Activated gamma-delta T cell (primary cell): ENCODE measurements at regions not wholly inside any gene's neighbourhood (a gene's known extent, or its start where the extent isn't known, plus 50 kb on each side); places are given as distances from the start of the nearest gene placed in this dataset.
"Not testable (repeated sequence)": the region's sequence is repeated elsewhere in the genome, so short reads cannot be mapped to it uniquely, and the experiment has no call there.

Experiments
- DNase-seq: peaks from one replicate; lab custom pipeline; 2025; lab: John Stamatoyannopoulos, UW

DNA sequence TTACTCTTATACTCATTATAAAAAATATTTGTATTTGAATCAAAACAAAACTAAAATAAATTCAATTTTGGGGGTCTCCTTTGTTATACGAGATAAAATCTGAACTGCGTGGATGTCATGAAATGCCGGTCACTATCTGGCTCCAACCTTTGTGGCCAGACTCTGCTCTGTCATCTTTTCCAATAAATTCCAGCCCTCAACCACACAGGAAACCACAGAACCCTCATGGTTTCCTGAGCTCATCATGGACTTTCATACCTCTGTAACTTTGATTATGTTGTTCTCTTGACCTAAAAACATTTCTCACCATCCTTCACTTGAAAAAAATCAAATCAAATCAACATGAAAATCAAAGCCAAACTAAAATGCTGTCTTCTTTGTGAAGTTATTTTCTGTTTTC is 724.7 kb downstream of the METTL4 start:
- no peak for DNase-seq

DNA sequence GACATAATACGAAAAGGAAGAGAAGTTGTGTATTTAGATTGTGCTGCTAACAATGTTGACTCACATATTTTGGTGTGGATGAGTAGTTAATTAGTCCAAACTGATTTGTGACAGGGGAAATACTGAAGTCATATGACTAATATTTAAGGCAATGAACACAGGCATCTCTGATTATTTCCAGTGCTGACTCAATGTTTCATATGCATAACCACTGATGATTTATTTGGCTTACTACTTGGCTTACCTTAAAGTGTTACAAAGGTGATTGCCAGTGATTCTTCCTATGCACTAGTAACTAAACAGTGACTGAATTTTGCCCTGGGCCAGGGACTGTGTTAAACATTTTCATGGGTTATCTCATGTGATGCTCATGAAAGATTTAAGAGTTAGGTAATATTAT is 722.6 kb downstream of the METTL4 start:
- DNase-seq: no peak

GRCh38 chr18:1849386-1849785 is 721.9 kb downstream of the METTL4 start:
- no peak for DNase-seq

- DNase-seq: not testable (repeated sequence)
Observed at GRCh38 chr18:1857281-1857680, 714.0 kb downstream of the METTL4 start.

DNA sequence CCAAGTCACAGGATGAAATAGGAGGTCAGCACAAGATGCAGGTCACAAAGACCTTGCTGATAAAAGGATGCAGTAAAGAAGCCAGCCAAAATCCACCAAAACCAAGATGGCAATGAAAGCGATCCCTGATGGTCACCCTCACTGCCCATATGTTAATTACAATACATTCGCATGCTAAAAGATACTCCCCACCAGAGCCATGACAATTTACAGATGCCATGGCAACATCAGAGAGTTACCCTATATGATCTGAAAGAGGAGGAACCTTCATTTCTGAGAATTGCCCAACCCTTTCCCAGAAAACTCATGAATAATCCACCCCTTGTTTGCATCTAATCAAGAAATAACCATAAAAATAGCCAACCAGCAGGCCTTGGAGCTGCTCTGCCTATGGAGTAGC is 709.8 kb downstream of the METTL4 start:
- DNase-seq: no peak

GRCh38 chr18:1865869-1866268 is 705.4 kb downstream of the METTL4 start:
- DNase-seq: no peak

DNA sequence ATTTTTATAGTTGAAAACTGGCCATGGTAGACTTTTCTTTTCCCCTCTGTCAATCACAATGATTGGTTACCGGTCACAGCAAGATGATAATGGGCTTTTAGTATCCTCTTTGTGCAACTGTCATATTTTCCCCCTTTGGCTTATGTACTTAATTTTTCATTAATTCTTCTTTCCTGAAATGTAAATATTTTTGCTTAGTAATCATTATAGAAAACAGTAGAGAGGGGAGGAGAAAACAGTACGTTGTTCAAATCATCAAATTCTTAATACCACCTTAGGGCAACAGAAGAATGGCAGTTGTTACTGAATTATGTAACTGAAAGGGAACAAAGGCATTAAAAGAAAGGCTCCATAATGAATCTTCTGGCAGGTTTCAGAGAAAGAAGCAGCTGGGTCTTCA is 699.0 kb downstream of the METTL4 start:
- DNase-seq: no peak

- DNase-seq: no peak
Observed at GRCh38 chr18:1875219-1875618, 696.1 kb downstream of the METTL4 start.

DNA sequence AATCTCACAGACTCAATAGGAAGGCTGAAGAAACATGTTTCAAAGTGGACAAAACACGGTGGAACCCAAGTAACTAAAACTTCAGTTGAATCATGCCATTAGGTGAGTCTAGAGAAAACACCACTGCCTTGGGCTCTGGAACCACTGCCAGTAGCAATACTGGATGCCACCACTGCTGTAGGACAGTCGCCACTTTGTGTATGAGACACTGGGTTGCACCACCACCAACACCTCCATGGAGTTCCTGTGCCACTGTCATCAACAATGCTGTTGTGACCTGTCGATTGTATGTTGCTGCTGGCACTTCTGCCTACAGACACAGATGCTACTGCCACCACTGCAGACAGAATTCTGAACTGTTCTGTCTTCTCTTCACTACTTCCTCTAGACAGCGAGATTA is 686.7 kb downstream of the METTL4 start:
- no peak for DNase-seq

- no peak for DNase-seq
Observed at GRCh38 chr18:1891641-1892040, 679.7 kb downstream of the METTL4 start.

DNA sequence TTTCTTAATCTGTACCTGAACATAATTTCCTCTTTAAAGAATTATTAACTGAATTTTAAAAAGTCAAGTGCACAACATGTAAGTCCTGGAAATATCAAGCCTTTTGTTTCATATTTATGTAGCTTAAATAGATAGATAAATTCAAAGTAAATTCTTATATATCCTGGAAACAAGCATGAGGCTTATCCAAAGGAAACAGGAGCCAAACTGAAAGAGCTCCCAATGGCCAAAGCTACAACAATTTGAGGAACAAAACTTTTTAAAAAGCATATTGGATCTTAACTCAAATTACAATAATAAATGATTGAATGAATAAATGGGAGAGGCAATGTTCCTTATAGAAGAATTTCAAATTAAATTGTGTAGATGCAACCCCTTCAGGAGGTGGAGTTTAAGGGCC is 679.1 kb downstream of the METTL4 start:
- DNase-seq: no peak

DNA sequence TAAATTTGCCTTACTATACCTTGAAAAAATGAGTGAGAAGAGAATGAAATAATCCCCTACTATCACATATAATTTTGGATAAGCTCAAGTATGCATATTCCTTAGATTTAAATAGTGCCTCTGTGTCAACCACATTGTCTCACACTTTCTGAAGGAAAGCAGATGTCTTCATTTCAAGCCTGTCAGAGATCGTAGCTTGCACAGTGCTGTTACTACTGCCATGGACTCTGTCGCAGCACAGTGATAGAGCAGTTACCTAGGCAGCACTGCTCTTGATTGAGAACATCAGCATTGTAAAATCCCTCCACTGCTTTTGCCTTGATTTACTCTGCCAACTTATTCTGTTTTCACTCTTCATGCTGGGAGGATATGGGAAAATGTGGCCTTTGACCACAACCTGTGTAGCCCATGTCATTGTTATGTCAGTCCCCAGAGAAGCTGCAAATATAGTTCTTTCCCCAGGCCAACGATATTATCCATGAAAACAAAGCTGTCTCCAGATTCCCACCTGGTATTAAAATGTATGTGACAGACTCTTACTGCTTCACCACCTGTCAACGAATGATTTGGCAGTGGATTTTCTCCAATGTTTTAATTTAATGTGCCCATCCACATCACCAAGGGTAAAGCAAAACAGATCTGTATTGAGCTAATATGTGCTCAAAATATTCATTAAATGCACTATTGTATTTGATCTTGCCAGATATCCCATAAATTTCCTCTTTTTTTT is 675.7 kb downstream of the METTL4 start:
- no peak for DNase-seq

DNA sequence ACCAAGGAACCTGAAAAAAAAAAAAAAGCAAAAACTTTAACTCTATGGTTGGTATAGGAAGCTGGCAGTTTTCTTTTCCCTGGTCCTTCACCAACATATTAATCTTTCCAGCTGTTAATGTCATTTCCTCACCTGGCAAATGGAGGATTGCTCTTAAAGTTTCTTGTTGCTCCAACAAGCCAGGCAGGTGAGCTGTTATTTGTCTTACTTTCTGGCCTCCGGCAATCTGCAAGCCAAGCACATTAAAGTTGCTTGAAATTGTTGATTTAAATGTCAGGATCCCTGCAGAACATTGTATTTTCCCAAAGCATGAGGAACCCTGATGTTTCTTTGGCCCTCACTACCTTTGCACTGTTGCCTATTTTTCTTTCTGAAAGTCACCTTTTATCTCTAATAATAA is 664.9 kb downstream of the METTL4 start:
- no peak for DNase-seq

- no peak for DNase-seq
Observed at GRCh38 chr18:1907470-1908206, 663.7 kb downstream of the METTL4 start.

GRCh38 chr18:1914489-1914888 is 656.8 kb downstream of the METTL4 start:
- no peak for DNase-seq

DNA sequence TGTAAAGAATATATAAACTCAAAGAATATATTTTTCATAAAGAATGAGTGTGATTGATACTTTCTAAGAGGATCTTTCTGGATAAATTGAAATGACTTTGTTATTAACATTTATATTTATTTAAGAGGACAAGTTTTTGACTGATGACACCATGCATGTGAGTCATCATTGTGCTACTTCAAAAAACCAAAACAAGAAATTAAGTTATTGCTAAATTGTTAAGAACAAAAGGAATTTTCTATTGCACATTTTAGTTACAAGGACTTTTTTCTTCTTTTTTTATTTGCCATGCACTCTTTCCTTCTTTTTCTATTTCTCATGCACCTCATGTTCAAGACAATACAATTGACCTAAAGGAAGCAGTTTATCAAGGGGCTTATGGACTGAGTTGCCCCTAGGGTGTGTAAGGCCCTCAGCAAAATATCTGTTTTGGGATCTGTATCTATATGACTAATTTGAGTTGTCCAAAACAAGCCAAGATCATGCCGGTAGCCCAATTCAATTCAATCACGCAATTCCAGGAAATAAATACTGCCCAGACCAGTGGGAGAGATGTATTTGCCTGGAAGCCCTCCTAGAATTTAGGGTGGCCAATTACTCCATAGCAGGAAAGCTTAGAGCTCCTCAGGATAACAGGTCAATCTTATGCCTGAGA is 654.3 kb downstream of the METTL4 start:
- no peak for DNase-seq

DNA sequence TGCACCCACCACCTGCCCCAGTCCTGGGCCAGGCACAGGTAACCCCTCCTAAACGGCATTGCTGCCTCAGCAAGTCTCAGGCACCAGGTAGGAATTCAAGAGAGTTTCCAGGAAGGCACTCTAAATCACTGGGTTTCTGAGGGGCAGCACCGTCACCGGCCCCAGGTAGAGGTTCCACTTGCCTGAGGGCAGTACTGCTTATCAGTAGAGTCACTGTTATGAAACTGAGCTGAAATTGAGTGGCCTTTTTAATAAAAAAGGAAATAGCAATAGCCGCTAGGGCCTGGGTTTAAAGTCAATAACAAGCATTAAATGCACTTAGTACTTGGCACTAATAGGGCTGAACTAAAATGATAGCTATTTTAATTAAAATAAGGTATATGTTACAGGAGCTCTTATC is 653.7 kb downstream of the METTL4 start:
- no peak for DNase-seq

DNA sequence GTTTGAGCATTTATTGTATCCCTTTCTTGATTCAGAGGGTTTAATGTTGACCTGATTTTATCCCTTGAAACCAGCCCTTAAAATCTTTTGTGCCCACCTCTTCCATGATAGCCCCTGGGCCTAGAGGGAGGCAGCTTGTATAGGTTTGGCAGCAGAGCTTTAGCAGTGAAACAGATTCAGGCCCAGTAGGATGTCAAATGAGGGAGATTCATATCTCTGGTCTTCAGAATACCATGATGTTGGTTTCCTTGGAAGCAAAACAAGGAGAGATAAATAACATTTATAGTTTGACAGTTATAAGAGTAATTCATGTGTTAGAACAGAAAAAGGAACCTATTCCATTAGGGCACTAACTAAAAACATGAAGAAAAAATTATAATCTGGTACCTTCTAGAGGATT is 649.2 kb downstream of the METTL4 start:
- DNase-seq: no peak

GRCh38 chr18:1928711-1929110 is 642.6 kb downstream of the METTL4 start:
- no peak for DNase-seq

GRCh38 chr18:1929720-1930119 is 641.6 kb downstream of the METTL4 start:
- no peak for DNase-seq

GRCh38 chr18:1930291-1931270 is 640.7 kb downstream of the METTL4 start:
- DNase-seq: no peak

GRCh38 chr18:1952486-1952885 is 618.8 kb downstream of the METTL4 start:
- DNase-seq: no peak
